ENCODE measurements at regions not wholly inside any gene's neighbourhood (a gene's known extent, or its start where the extent isn't known, plus 50 kb on each side); places are given as distances from the start of the nearest gene placed in this dataset.
"Not testable (repeated sequence)": the region's sequence is repeated elsewhere in the genome, so short reads cannot be mapped to it uniquely, and the experiment has no call there.

DNA sequence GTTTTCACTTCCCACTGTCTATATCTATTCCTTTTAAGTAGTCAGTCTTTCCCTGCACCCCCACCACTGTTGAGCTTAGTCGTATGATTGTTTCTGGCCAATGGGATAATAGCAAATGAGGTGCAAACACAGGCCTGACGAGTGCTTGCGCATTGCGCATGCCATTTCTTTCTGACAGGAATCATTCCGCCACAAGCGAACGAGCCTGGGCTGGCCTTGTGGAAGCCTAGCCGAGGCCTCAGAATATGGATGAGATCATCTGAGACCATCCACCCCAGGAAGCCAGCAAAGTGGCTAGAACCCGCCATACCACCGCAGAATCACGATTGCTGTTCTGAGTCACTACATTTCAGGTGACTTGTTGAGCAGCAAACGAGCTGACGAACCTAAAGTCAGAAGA is 52.2 kb upstream of the PRL start:
- no peak for DNase-seq (ENCODE audit: low spot score)

GRCh38 chr6:22349528-22349927 is 52.7 kb upstream of the PRL start:
- no peak for DNase-seq (ENCODE audit: low spot score)

- no peak for DNase-seq (ENCODE audit: low spot score)
These were observed 53.3 kb upstream of the PRL start for GRCh38 chr6:22350109-22350508.

DNA sequence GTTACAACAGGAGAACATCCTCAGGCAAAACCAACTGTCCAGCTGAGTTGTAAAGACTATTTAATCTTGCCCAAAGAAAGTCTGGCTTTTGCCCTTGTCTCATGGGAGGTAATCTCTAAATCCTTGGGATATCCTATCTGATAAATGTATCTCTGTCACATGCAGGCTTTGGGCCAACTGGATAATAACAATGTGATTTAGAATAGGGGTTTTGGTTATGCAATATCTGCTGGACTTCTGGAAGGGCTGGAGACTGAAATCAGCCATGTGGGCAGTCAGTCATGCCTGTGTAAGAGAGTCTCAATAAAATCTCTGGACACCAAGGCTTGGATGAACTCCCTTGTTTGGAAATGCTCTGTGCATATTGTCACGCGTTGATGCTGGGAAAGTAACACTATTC is 56.3 kb upstream of the PRL start:
- DNase-seq (ENCODE audit: low spot score) = no peak

- DNase-seq (ENCODE audit: low spot score) = no peak
These were observed 59.6 kb upstream of the PRL start for GRCh38 chr6:22356362-22356940.

GRCh38 chr6:22357724-22358189 is 60.9 kb upstream of the PRL start:
- no peak for DNase-seq (ENCODE audit: low spot score)

DNA sequence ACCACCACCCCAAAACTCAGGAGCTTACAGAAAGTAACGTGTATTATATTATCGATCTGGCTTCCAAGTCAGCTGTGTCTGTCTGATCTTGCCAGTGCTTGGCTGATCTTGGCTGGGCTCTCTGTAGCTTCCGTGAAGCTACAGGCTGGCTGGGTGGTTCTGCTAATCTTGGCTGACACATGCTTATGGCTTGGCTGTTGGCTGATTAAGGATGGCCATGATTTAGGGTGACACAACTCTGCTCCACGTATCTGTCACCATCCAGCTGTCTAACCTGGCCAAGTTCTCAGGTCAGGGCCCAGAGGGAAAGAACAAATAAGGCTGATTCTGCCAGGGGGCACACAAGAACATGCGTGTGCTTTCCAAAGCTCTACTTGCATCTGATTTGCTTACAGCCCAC is 64.7 kb upstream of the PRL start:
- no peak for DNase-seq (ENCODE audit: low spot score)

- DNase-seq (ENCODE audit: low spot score) = no peak
These were observed 65.5 kb upstream of the PRL start for GRCh38 chr6:22362361-22362760.

- DNase-seq (ENCODE audit: low spot score) = no peak
These were observed 66.4 kb upstream of the PRL start for GRCh38 chr6:22363166-22363713.

GRCh38 chr6:22363714-22364239 is 66.9 kb upstream of the PRL start:
- DNase-seq (ENCODE audit: low spot score) = no peak

DNA sequence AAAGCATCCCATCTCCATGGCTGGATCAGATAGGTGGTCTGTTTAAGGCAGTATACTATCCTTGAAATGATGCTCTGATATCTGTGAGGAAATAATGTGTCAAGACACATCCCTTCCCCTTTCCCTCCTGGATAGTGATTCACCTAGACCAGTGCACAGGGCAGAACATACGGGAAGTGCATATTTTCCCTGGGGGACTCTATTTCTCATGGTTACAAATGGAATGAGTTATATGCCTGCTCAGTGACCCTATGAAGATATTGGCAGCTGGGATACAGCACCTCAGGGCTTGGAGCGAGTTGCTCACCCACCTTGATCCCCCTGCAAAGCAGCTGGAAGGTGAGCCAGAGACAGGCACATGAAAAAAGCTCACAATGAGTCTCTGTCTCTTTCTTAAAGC is 67.5 kb upstream of the PRL start:
- DNase-seq (ENCODE audit: low spot score) = no peak

DNA sequence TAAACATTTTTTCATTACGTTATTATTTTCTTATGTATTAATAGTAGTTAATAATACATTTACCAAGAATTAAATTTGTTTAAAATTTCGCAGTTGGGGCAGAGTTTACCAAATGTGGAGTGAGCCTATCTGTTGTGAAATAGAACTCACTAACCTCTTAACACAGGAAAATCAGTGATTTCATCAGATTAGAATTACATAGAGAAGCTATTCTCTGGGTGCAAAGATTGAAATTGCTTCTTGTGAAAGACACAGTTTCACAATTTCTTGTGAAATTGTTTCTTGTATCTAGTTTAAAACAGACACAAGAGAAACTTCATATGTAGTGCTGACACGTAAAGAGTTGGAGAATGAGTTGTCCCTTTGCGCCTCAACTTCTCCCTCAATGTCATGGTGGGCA is 69.4 kb upstream of the PRL start:
- no peak for DNase-seq (ENCODE audit: low spot score)

DNA sequence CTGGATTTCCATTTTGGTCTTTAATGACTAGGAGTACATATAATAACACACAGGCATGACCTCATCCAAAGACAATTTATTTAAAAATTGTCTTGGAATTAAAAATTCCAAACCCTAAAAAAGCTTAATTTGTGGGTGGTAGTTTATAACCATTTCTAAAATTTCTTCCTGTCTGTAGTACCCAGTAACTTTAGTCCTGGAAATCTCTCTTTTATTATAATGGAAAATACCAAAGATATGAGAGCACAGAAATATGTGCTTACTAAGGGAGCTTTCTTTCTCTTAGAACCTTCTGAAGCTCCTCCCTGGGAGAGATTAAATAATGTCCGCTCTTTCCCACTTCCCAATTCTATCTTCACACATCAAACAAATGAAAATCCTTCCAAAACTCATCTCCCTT is 70.5 kb upstream of the PRL start:
- DNase-seq (ENCODE audit: low spot score) = no peak

GRCh38 chr6:22368794-22369193 is 72.0 kb upstream of the PRL start:
- no peak for DNase-seq (ENCODE audit: low spot score)

GRCh38 chr6:22372922-22373321 is 76.1 kb upstream of the PRL start:
- DNase-seq (ENCODE audit: low spot score) = no peak

- DNase-seq (ENCODE audit: low spot score) = not testable (repeated sequence)
These were observed 78.1 kb upstream of the PRL start for GRCh38 chr6:22374950-22375349.

GRCh38 chr6:22376293-22376692 is 79.5 kb upstream of the PRL start:
- DNase-seq (ENCODE audit: low spot score) = not testable (repeated sequence)

- DNase-seq (ENCODE audit: low spot score) = not testable (repeated sequence)
These were observed 81.7 kb upstream of the PRL start for GRCh38 chr6:22378536-22378935.

DNA sequence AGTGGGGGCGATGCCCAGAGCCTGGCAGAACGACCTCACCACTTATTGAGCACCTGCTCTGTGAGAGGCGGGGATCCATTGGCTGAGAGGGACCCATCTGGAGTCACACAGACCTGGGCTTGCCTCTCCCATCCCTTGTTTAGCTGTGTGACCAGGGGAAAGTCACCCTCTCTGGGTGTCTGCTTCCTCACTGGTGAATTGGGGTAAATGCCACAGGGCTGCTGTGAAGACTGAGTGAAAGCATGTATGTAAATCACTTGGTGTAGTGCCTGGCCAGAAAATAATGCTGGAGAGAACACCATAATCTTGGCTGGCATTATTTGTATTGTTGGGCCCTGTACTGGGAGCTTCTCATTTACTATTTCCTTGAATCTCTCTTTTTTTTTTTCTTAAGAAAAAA is 83.4 kb upstream of the PRL start:
- no peak for DNase-seq (ENCODE audit: low spot score)

DNA sequence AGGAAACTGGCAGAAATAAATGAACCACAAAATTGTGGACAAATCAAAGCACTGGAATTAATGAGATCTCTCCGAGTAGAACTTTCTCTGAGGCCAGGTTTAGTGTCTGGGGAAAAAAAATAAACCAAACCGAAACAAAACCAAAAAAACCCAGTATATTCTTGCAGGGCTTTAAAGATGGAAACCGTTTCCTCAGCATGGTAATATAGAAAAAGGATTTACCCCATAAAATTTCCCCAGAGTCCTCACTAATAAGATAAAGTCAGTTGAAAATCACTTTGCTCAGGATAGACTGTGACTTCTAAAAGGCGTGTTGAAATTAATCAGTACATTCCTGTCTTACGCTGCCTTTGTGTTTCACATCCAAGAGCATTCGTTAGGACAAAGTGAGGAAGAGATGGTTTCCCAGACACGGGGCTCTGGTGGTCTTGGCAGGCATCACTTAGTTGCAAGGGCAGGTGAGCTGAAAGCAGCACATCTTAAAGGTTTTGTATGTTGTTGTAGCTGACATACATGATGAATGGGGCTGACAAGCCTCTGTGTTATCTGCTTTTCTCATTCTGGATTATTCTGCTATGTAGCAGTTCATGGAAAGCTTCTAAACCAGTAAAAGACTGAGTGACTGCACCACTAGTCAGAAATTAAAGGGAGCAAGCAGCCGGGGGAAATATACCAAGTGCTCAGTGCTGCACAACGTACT is 85.2 kb upstream of the PRL start:
- DNase-seq (ENCODE audit: low spot score) = no peak

GRCh38 chr6:22383016-22383415 is 86.2 kb upstream of the PRL start:
- DNase-seq (ENCODE audit: low spot score) = peak; percentile 34

GRCh38 chr6:22392711-22393110 is 95.9 kb upstream of the PRL start:
- no peak for DNase-seq (ENCODE audit: low spot score)

DNA sequence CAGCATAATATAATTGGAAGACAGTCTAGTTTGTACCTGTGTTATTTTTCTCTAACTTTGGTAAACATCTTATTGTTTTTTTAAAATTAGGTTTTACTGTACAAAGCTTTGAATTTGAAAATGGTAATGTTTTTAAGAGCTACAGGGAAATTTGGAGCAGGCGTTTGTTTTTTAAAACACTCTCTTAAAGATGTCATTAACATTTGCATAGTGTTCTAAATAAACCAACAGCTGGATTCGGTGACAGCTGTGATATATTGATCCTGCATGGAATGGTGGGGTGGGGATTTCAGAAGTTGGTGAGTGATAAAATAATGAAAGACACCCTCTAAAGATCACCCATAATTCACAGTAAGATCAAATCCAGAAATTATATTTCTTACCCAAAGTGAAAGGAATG is 97.9 kb upstream of the PRL start:
- no peak for DNase-seq (ENCODE audit: low spot score)

All from A172 (cell line).